NCI-H1694 treated with DMSO at 0.1 percent for 48 hours (cell line): ENCODE measurements at regions not wholly inside any gene's neighbourhood (a gene's known extent, or its start where the extent isn't known, plus 50 kb on each side); places are given as distances from the start of the nearest gene placed in this dataset.
A peak's percentile ranks its signal among the peaks of the same experiment; 100 is the strongest.

ENCODE experiments used
- DNase-seq: peaks from one replicate; lab custom pipeline; 2025; lab: John Stamatoyannopoulos, UW

DNA sequence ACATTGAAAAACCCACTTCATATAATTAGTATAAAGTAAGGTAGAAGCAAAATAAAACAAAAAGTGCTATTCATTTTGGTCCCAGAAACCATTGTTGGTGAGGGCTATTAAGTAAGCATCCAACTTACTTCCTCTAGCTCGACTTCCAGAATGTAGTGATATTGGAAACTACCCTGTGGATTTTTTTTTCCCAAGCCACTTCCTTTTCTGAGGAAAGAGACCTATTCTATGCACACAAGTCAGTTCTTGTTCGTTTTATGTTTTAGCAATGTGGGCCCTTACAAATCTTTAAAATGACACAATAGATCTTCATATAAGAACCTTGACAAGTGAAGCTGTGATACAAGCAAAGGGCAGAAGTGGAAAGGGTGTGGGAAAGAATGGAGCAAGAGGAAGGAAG lies 402.0 kb upstream of the TBL1XR1 start:
- DNase-seq = no peak

DNA sequence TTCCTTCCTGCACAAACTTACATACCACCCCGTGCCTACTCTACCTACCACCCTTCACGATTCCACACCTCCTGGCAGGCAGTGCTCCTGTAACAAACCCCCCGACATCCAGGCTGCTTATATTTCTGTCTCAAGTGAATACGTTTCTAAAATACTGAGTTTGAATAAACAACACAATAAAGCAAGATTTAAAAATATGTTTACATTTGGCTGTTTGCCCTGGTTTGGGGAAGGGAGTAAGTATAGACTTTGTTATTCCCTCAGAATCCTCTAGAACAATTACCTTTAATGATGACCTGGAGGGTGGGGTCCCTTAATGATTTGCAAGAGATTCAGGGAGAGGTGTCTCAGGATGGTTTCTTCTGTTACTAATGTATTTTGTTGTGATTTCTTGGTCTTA lies 402.6 kb upstream of the TBL1XR1 start:
- no peak for DNase-seq

DNA sequence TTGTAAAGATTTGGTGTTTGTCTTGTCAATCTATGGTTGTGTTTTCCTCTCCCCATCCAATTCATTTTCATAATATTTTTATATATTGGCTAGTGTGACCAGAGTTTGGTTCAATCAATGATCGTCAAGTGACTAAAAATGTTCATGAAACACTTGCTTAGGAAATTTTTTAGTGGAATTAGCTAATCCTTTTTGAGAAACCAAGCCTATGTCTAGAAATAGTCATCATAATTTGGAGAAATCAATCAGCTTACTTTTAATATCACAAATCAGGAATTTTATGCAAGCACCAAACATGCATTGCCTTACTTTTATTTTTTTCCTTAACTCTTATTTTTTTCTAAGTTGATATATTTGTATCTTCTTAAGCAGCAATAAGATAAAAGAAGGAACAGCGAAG lies 403.1 kb upstream of the TBL1XR1 start:
- DNase-seq = no peak

- DNase-seq = no peak
Observed at GRCh38 chr3:177601152-177601551, 403.9 kb upstream of the TBL1XR1 start.

DNA sequence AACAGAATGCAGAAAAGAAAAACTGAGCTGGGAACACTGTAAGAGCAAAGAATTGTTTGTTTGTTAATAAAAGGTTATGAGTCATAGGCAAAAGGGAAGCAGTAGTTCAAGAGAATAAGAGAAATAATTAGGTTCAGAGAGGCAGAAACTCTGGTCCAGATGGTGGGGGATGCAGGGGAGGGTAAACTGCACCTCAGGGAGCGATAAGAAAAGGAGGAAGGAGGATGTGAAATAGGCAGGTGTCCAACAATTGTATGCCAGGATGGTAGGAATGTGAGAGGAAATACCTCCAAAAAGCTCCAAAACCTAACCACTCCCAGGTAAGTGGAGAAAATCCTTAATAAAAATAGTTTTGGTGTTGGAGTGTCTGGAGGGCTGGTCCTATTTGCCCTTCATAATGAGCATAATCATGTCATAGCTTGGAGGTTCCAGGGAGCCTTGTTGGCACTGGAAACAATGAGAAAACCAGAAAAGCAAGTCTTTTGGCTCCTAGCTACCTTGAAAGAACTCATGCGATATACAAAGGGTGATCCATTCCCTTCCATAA lies 405.4 kb upstream of the TBL1XR1 start:
- peak; percentile 75 for DNase-seq

GRCh38 chr3:177603148-177603603 lies 405.9 kb upstream of the TBL1XR1 start:
- DNase-seq = peak; percentile 23

DNA sequence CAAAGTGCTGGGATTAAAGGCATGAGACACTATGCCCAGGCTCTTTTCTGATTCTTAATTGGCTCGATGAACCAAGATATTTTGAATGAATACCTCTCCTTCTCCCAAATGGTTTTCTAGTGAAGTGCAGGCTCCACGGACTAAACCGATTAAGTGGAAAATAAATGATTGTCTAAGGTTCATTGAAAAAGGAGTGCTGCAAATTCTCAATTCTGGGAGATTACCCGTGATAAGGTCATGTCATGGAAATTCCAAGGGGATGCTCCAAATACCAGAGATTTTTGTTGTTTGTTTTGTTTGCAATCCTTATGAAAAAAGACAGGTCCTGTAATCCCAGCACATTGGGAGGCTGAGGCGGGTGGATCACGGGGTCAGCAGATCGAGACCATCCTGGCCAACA lies 406.9 kb upstream of the TBL1XR1 start:
- DNase-seq = no peak

DNA sequence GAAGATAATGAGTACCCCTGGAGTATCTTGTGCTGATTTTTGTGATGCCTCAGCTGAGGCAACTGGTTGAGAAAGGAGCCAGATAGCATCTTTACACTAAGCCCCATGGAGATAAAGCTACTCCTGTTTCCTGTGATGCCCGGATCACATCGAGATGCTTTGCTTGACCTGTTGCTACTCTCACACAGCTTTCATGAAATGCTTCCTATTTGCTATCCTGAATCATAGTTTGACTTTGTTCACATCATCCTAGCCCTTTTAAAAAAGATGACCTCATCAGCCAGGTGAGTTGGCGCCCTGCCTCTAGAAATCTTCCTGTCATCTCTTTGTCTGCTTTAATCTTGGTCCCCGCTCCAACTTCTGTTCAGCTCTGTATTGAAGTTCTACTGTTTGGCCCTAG lies 409.6 kb upstream of the TBL1XR1 start:
- no peak for DNase-seq

GRCh38 chr3:177607589-177607988 lies 410.3 kb upstream of the TBL1XR1 start:
- DNase-seq = no peak

GRCh38 chr3:177608443-177608842 lies 411.2 kb upstream of the TBL1XR1 start:
- DNase-seq = no peak

GRCh38 chr3:177609613-177610012 lies 412.3 kb upstream of the TBL1XR1 start:
- no peak for DNase-seq

GRCh38 chr3:177610262-177610661 lies 413.0 kb upstream of the TBL1XR1 start:
- DNase-seq = no peak

- no peak for DNase-seq
Observed at GRCh38 chr3:177610686-177611633, 413.7 kb upstream of the TBL1XR1 start.

GRCh38 chr3:177611752-177612334 lies 414.6 kb upstream of the TBL1XR1 start:
- no peak for DNase-seq

DNA sequence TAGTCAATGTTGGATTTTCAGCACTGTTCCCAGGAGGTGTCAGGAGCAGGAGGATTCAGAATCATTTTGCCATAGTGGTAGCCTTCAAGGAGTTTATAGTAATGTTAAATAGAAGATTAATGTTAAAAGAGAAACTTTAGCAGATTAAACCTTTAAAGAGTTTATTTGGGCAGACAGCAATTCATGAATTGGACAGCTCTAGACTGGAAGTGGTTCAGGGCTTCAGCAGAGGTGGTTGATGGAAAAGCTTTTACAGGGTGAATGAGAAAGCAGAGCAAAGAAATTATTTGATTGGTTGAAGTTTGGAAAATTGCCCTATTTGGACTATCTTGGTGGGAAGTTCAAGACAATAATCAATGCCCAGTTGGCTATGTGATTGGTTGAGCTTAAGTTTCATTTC lies 416.6 kb upstream of the TBL1XR1 start:
- no peak for DNase-seq

DNA sequence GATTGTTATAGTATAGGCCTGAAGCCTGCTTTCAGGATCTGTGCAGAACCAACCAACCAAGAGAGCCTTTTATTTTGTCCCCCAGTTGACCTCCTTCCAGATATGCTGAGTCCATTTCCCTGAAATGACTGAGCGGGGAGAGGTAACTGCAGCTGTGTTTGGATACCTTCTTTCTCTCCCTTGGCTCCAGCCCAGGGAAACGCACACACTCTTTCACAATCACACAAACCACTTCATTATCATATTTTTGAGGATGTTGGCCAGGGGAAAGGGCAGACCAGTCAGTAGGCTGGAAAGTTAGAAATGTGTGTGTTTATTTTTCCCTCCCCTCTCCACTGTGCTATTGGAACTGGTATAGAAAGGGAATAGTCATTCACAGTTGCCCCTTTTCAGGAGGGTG lies 417.7 kb upstream of the TBL1XR1 start:
- no peak for DNase-seq

- DNase-seq = peak; percentile 20
Observed at GRCh38 chr3:177618873-177619733, 421.8 kb upstream of the TBL1XR1 start.

DNA sequence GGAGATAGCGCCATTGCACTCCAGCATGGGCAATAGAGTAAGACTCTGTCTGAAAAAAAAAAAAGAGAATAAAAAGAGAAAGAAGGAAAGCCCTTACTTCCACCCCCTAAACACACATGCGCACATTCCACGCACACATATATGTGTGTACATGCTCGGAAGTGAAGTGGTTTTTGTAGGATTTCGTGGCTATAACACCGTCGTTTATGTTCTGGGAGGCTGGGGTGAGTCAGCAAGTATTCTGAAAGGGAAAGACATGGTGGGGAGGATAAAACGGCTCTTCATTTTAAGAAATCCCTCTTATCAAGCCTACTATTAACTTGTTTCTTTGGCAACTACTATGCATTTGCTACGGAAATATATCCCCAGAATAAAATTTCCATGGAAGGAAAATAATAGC lies 422.8 kb upstream of the TBL1XR1 start:
- no peak for DNase-seq

DNA sequence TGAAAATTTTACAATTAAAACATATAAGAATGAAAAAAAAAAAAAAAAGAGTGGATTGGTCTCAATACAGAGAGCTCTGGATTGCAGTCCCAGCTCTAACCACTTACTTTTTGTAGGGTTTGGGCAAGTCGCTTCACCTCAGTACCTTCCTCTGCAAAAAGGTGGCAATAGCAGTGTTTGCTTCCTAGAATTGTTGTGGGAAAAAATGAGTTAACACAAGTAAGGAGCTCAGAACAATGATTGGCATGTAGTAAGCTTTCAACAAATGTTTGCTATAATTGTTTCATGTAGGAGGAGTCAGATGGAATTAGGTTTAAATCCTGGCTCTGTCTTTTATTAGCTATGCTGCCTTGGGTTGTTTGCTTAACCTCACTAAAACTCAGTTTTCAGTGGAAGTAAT lies 425.2 kb upstream of the TBL1XR1 start:
- no peak for DNase-seq

- no peak for DNase-seq
Observed at GRCh38 chr3:177622982-177623617, 425.8 kb upstream of the TBL1XR1 start.
